Inflammatory macrophage treated with lipopolysaccharide for 1 hour (primary cell): ENCODE measurements at regions not wholly inside any gene's neighbourhood (a gene's known extent, or its start where the extent isn't known, plus 50 kb on each side); places are given as distances from the start of the nearest gene placed in this dataset.
"Not testable (repeated sequence)": the region's sequence is repeated elsewhere in the genome, so short reads cannot be mapped to it uniquely, and the experiment has no call there.

Experiments
- DNase-seq, 2 donors: peaks; one replicate each; pipeline ENCODE4 v3.0.0-alpha.2; 2020 to 2022

- not testable (repeated sequence) for DNase-seq
Measured at GRCh38 chr21:9796293-9796692, 725.1 kb upstream of the TPTE start.

- not testable (repeated sequence) for DNase-seq
Measured at GRCh38 chr21:9807675-9808074, 713.7 kb upstream of the TPTE start.

GRCh38 chr21:9811223-9812004, 710.0 kb upstream of the TPTE start:
- not testable (repeated sequence) for DNase-seq

GRCh38 chr21:9812507-9812906, 708.9 kb upstream of the TPTE start:
- not testable (repeated sequence) for DNase-seq

GRCh38 chr21:9813894-9814814, 707.2 kb upstream of the TPTE start:
- not testable (repeated sequence) for DNase-seq

- not testable (repeated sequence) for DNase-seq
Measured at GRCh38 chr21:9815181-9815789, 706.1 kb upstream of the TPTE start.

- DNase-seq, result not testable (repeated sequence)
Measured at GRCh38 chr21:9816734-9817334, 704.5 kb upstream of the TPTE start.

GRCh38 chr21:9817841-9818441, 703.4 kb upstream of the TPTE start:
- not testable (repeated sequence) for DNase-seq

GRCh38 chr21:9819549-9820192, 701.7 kb upstream of the TPTE start:
- not testable (repeated sequence) for DNase-seq

GRCh38 chr21:9820579-9820978, 700.8 kb upstream of the TPTE start:
- not testable (repeated sequence) for DNase-seq

- DNase-seq, result not testable (repeated sequence)
Measured at GRCh38 chr21:9821472-9821871, 699.9 kb upstream of the TPTE start.

GRCh38 chr21:9822093-9822820, 699.1 kb upstream of the TPTE start:
- not testable (repeated sequence) for DNase-seq

GRCh38 chr21:9823197-9824157, 697.9 kb upstream of the TPTE start:
- not testable (repeated sequence) for DNase-seq

GRCh38 chr21:9830801-9831200, 690.6 kb upstream of the TPTE start:
- DNase-seq, result not testable (repeated sequence)

GRCh38 chr21:9832751-9833150, 688.6 kb upstream of the TPTE start:
- not testable (repeated sequence) for DNase-seq

- DNase-seq, result not testable (repeated sequence)
Measured at GRCh38 chr21:9836547-9836946, 684.8 kb upstream of the TPTE start.

- DNase-seq, result not testable (repeated sequence)
Measured at GRCh38 chr21:9837001-9837400, 684.4 kb upstream of the TPTE start.

- not testable (repeated sequence) for DNase-seq
Measured at GRCh38 chr21:9837526-9837925, 683.9 kb upstream of the TPTE start.

GRCh38 chr21:9837946-9838737, 683.2 kb upstream of the TPTE start:
- no peak for DNase-seq
